HCT116 (cell line): ENCODE measurements at regions not wholly inside any gene's neighbourhood (a gene's known extent, or its start where the extent isn't known, plus 50 kb on each side); places are given as distances from the start of the nearest gene placed in this dataset.

ENCODE experiments used
- ATAC-seq: fragments of 200-7000 bp; cut with Tn5 transposase; 2 replicates; pipeline ENCODE4 v1.9.1; 2020; ENCODE audit warnings: mild to moderate bottlenecking, moderate library complexity
- BruUV-seq: library from RNA; stranded (reverse); fragments of 400-500 nt; replicated peaks from 2 replicates; lab custom pipeline; 2021; lab: Mats Ljungman, UMichigan
- CTCF ChIA-PET: fragments of 300-600 bp; sonication (Branson Sonifier 250); formaldehyde crosslinking; loops from one replicate; lab custom pipeline; 2021; ENCODE audit warnings: antibody characterized with exemption; lab: Charles Lee
- POLR2A ChIA-PET: fragments of 300-600, 350-600 bp; sonication (Branson Sonifier 250); formaldehyde crosslinking; loops from one replicate; lab custom pipeline; 2021; ENCODE audit warnings: antibody characterized with exemption; lab: Charles Lee
- RAD21 ChIA-PET, 2 experiments: fragments of 300-600 bp; sonication (Branson Sonifier 250); formaldehyde crosslinking; loops; one replicate each; lab custom pipeline; 2023; ENCODE audit warnings: low total read pairs in 2 of 2; ENCODE audit not compliant: uncharacterized antibody in 2 of 2, unreplicated experiment in 2 of 2, low non-redundant PET in 1 of 2; lab: Charles Lee
- DNase-seq: peaks from one replicate; pipeline ENCODE4 v3.0.0-alpha.2; 2010; ENCODE audit warnings: low read depth, low spot score
- H2AFZ ChIP-seq: fragments of 200-600 bp; shearing (Covaris generic), sonication (generic); 2 replicates; pipeline ENCODE4 v1.6.1; 2017; ENCODE audit warnings: low read depth, mixed run types, mixed read lengths, antibody characterized with exemption, low read length; ENCODE audit not compliant: poor library complexity, severe bottlenecking
- H3K27ac ChIP-seq: 2 replicates; pipeline ENCODE4 v1.5.1; 2012; ENCODE audit warnings: low read depth, low read length
- H3K27me3 ChIP-seq: fragments of 200-600 bp; sonication (generic); 2 replicates; pipeline ENCODE4 v1.6.1; 2016; ENCODE audit warnings: mixed run types, low read length, mixed read lengths; ENCODE audit not compliant: insufficient read depth
- H3K36me3 ChIP-seq, 2 experiments: fragments of 200-500 bp in 1 of 2; fragments of 200-600 bp in 1 of 2; sonication (Bioruptor generic) in 1 of 2; sonication (generic) in 1 of 2; 2 replicates each; pipeline versions ENCODE4 v1.5.1 to v1.6.1; 2014 to 2016; ENCODE audit warnings: low read length in 2 of 2, inconsistent platforms in 1 of 2, mixed read lengths in 1 of 2, mixed run types in 1 of 2; ENCODE audit not compliant: insufficient read depth in 2 of 2, control insufficient read depth in 1 of 2
- H3K4me1 ChIP-seq, 2 experiments: fragments of 200-600 bp in 1 of 2; sonication (generic) in 1 of 2; 2 replicates each; pipeline versions ENCODE4 v1.5.1 to v1.6.1; 2012 to 2017; ENCODE audit warnings: low read length in 2 of 2, inconsistent platforms in 1 of 2, mild to moderate bottlenecking in 1 of 2, mixed read lengths in 1 of 2, mixed run types in 1 of 2, moderate library complexity in 1 of 2; ENCODE audit not compliant: insufficient read depth in 2 of 2, control insufficient read depth in 1 of 2
- H3K4me2 ChIP-seq: fragments of 200-600 bp; sonication (generic); 2 replicates; pipeline ENCODE4 v1.6.1; 2017; ENCODE audit warnings: mixed run types, low read length, mixed read lengths
- H3K4me3 ChIP-seq, 2 experiments: fragments of 200-600 bp in 1 of 2; sonication (generic) in 1 of 2; replicated peaks in 1 of 2; 2 replicates each; pipeline ENCODE4 v1.5.1; 2011 to 2016; ENCODE audit warnings: low read length in 2 of 2, control low read depth in 1 of 2, low read depth in 1 of 2, mild to moderate bottlenecking in 1 of 2, mixed read lengths in 1 of 2, mixed run types in 1 of 2
- H3K79me2 ChIP-seq: fragments of 200-600 bp; sonication (generic); 2 replicates; pipeline ENCODE4 v1.6.1; 2017; ENCODE audit warnings: mild to moderate bottlenecking, mixed run types, low read length, moderate library complexity, mixed read lengths; ENCODE audit not compliant: insufficient read depth
- H3K9ac ChIP-seq: fragments of 200-600 bp; sonication (generic); 2 replicates; pipeline ENCODE4 v1.6.1; 2016; ENCODE audit warnings: low read length, mixed read lengths
- H3K9me2 ChIP-seq: fragments of 200-600 bp; sonication (generic), shearing (Covaris generic); 2 replicates; pipeline ENCODE4 v1.6.1; 2017; ENCODE audit warnings: mixed run types, mild to moderate bottlenecking, moderate library complexity; ENCODE audit not compliant: insufficient read depth
- H3K9me3 ChIP-seq, 2 experiments: fragments of 200-500 bp in 1 of 2; fragments of 200-600 bp in 1 of 2; sonication (Bioruptor generic) in 1 of 2; sonication (generic) in 1 of 2; 2 replicates each; pipeline ENCODE4 v1.6.1; 2014 to 2017; ENCODE audit warnings: low read length in 2 of 2, mixed read lengths in 2 of 2, inconsistent platforms in 1 of 2, low read depth in 1 of 2, mild to moderate bottlenecking in 1 of 2, mixed run types in 1 of 2, moderate library complexity in 1 of 2; ENCODE audit not compliant: control insufficient read depth in 1 of 2, insufficient read depth in 1 of 2
- H4K20me1 ChIP-seq: fragments of 200-600 bp; sonication (generic), shearing (Covaris generic); 2 replicates; pipeline ENCODE4 v1.6.1; 2017; ENCODE audit warnings: mixed run types, mild to moderate bottlenecking, moderate library complexity; ENCODE audit not compliant: insufficient read depth
- EZH2 ChIP-seq: fragments of 200-600 bp; sonication (generic); IDR thresholded peaks from 2 replicates; pipeline ENCODE4 v1.6.1; 2017; ENCODE audit warnings: antibody characterized with exemption, mixed run types
- FOSL1 ChIP-seq: IDR thresholded peaks from 2 replicates; pipeline ENCODE4 v1.6.1; 2012; ENCODE audit warnings: low read depth
- JUND ChIP-seq: IDR thresholded peaks from 2 replicates; pipeline ENCODE4 v1.6.1; 2012
- TCF7L2 ChIP-seq: IDR thresholded peaks from 2 replicates; pipeline ENCODE4 v1.7.0; 2011; ENCODE audit warnings: borderline replicate concordance, inconsistent platforms; ENCODE audit not compliant: insufficient read depth, insufficient read length; ENCODE audit errors: extremely low read depth
- YY1 ChIP-seq: IDR thresholded peaks from 2 replicates; pipeline ENCODE4 v1.6.1; 2011; ENCODE audit warnings: low read length, low read depth, moderate library complexity, mild to moderate bottlenecking; ENCODE audit not compliant: insufficient replicate concordance; ENCODE audit errors: extremely low read depth
- ZFX ChIP-seq: fragments of 450-650 bp; IDR thresholded peaks from 2 replicates; pipeline ENCODE4 v1.6.1; 2017
- intact Hi-C: fragments of 100-400 bp; cut with micrococcal nuclease; formaldehyde crosslinking; loops from 2 replicates; pipeline ENCODE4 v1.10.0; 2022
- TF ChIP-seq, protein P1 (sequence below): IDR thresholded peaks from 2 replicates; pipeline ENCODE4 v1.6.1; 2012

DNA sequence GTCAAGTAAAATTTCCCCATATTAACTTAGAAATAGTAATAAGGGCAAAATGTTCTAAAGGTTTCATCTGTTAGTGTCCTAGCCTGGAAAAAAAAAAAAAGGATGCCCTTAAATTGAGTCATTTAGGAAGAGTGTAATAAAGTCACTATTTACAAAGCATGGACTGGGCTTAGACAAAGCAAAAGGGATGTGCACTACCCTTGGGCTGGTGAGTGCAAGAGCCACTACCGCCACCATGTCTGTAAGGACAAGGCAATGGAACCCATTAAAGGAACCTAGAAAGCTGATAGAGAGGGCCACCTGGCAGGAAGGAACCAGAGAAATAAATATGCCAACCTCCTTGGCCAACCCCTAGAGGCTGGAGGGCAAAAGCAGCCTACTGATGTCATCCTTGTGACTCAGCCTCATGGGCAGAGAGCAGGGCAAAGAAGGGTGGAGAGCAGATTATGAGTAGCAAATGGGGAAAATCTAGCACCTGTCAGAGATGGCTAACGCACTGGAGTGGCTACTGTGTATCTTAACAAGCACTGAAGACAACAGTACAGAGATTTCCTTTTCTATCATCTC, 59.5 kb upstream of the FUT8 start (continued):
- TF ChIP-seq TCF7L2 = no peak
- no peak for TF ChIP-seq YY1
- no peak for TF ChIP-seq EZH2

DNA sequence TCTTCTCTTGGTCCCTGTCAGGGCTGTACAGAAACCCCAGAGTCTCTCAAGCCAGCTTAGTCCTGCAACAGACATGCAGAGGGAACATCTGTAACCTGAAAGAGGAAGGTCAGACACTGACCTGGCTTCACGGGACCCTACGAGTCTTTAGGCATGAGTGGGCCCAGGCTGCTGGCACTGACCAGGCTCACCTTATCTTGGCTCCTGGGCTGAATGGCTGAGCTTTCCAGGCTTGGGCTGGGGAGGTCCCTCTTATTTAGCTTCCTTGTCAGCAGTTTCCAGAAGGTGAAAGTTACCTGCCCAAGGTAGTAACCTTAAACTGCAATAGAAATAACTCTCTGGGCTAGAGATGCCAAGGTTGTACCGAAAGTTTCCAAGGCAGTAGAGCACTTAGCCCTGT, 58.4 kb upstream of the FUT8 start:
- ChIA-PET POLR2A (interaction anchor here (1.5 kb wide), 1 partner anchor 57 kb away, joined by 3 read pairs; no protein-coding TSS in a partner anchor), CTCF (interaction anchor here (0.7 to 2.0 kb wide), 2 partner anchors 57 to 357 kb away, joined by 3 to 6 read pairs; no protein-coding TSS in a partner anchor), RAD21 (no interaction called here)
- H3K4me3 ChIP-seq = no peak overlapping the region
- no peak overlapping the region for H2AFZ ChIP-seq
- H3K9ac ChIP-seq = no peak overlapping the region
- intact Hi-C loops = no loop called here
- no TSS peak for BruUV-seq
- H3K79me2 ChIP-seq = no peaks in the 10 kb centered on the region
- peaks cover 27 to 56% of the 10 kb centered on the region in 2 experiments for H3K4me1 ChIP-seq
- H3K4me2 ChIP-seq = 0 out of 2 replicates have a peak overlapping the region, but pooled peaks have one; percentile 61
- no peaks in the 10 kb centered on the region for H3K27me3 ChIP-seq
- no peak overlapping the region for H3K27ac ChIP-seq
- no peaks in the 10 kb centered on the region for H3K9me2 ChIP-seq
- ATAC-seq (no peak), DNase-seq (no peak)
- H3K36me3 ChIP-seq = no peaks in the 10 kb centered on the region
- no peaks in the 10 kb centered on the region for H3K9me3 ChIP-seq
- TF ChIP-seq, protein P1, sequence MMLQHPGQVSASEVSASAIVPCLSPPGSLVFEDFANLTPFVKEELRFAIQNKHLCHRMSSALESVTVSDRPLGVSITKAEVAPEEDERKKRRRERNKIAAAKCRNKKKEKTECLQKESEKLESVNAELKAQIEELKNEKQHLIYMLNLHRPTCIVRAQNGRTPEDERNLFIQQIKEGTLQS = no peak
- TF ChIP-seq EZH2 = no peak
- TF ChIP-seq ZFX = no peak
- no peak for TF ChIP-seq TCF7L2
- no peaks in the 10 kb centered on the region for H4K20me1 ChIP-seq

DNA sequence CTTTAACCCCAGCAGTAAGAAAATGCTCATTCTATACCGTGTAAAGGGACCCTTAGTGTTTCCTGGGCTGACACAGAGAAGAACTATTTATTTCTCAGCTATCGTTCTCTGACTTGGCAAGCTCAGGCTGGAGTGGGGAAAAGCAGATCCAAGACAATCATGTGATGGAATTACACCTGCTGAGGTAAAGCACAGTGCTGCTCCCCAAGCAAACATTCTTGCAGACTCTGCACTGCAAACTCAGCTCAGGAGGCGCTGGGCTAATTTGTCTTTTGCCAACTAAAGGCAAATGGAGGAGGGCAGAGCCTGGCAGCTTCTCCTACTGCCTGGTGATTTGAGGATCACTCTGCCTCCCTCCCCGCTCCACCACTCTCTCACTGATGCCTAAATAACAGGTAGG, 57.8 kb upstream of the FUT8 start:
- intact Hi-C loops = loop anchor here (5.0 kb wide), 3 partner anchors 62 to 117 kb away; no protein-coding TSS in a partner anchor
- H3K79me2 ChIP-seq = no peaks in the 10 kb centered on the region
- H4K20me1 ChIP-seq = no peaks in the 10 kb centered on the region
- H3K9me2 ChIP-seq = no peaks in the 10 kb centered on the region
- no TSS peak for BruUV-seq
- CTCF ChIA-PET = interaction anchor here (2.0 kb wide), 1 partner anchor 57 kb away, joined by 6 read pairs; no protein-coding TSS in a partner anchor
- POLR2A ChIA-PET = no interaction called here
- no peak overlapping the region for H3K4me2 ChIP-seq
- TF ChIP-seq JUND = no peak
- 0 out of 2 replicates have a peak, but pooled peaks have one; percentile 19 for TF ChIP-seq ZFX
- TF ChIP-seq FOSL1 = no peak
- no peak overlapping the region for H3K9ac ChIP-seq
- no peaks in the 10 kb centered on the region for H3K27me3 ChIP-seq
- no peaks in the 10 kb centered on the region for H3K36me3 ChIP-seq
- H3K4me1 ChIP-seq = peaks cover 27 to 62% of the 10 kb centered on the region in 2 experiments
- ATAC-seq (no peak), DNase-seq (no peak)
- RAD21 ChIA-PET = no interaction called here
- H2AFZ ChIP-seq = no peak overlapping the region
- no peak overlapping the region for H3K27ac ChIP-seq
- H3K4me3 ChIP-seq = no peak overlapping the region
- no peaks in the 10 kb centered on the region for H3K9me3 ChIP-seq
